Adrenal gland (tissue), 9 donors: ENCODE measurements at regions not wholly inside any gene's neighbourhood (a gene's known extent, or its start where the extent isn't known, plus 50 kb on each side); places are given as distances from the start of the nearest gene placed in this dataset.

Source experiments
- DNase-seq, 7 donors: peaks; one replicate each; pipeline ENCODE4 v3.0.0-alpha.2; 2019 to 2020
- H3K27ac ChIP-seq, 5 donors: fragments of 200-600 bp; sonication (generic) in 4 of 5; 1 replicate in 3 of 5; 2 replicates in 2 of 5; pipeline versions ENCODE4 v1.5.1 to v1.8.0; 2016 to 2020; ENCODE audit warnings: mild to moderate bottlenecking in 1 of 5
- H3K27me3 ChIP-seq: fragments of 200-600 bp; 2 replicates; pipeline ENCODE4 v1.8.0; 2021
- H3K36me3 ChIP-seq, 2 donors: fragments of 200-600 bp; replicated peaks in 1 of 2; 1 replicate in 1 of 2; 2 replicates in 1 of 2; pipeline versions ENCODE4 v1.5.1 to v1.8.0; 2018 to 2022
- H3K4me1 ChIP-seq, 2 donors: fragments of 200-600 bp; replicated peaks in 1 of 2; 1 replicate in 1 of 2; 2 replicates in 1 of 2; pipeline versions ENCODE4 v1.5.1 to v1.8.0; 2018 to 2021
- H3K4me3 ChIP-seq, 4 donors: fragments of 200-600 bp; sonication (generic) in 3 of 4; one replicate each; pipeline ENCODE4 v1.5.1; 2016 to 2018
- H3K9me3 ChIP-seq, 3 donors: fragments of 200-600 bp; sonication (generic) in 1 of 3; replicated peaks in 1 of 3; 1 replicate in 2 of 3; 2 replicates in 1 of 3; pipeline versions ENCODE4 v1.5.1 to v1.8.0; 2016 to 2021
- CTCF ChIP-seq, 6 experiments: fragments of 450-650 bp in 4 of 6; fragments of 200-600 bp in 2 of 6; sonication (generic) in 1 of 6; IDR thresholded peaks; 1 replicate in 5 of 6; 2 replicates in 1 of 6; pipeline versions ENCODE4 v1.5.1 to v1.8.0; 2016 to 2021; ENCODE audit warnings: antibody characterized with exemption in 6 of 6, mild to moderate bottlenecking in 2 of 6, moderate library complexity in 1 of 6
- POLR2A ChIP-seq, 2 donors: fragments of 450-650 bp; IDR thresholded peaks; one replicate each; pipeline ENCODE4 v1.6.1; 2017; ENCODE audit warnings: antibody characterized with exemption in 2 of 2, mild to moderate bottlenecking in 2 of 2, moderate library complexity in 1 of 2
- WGBS, 4 donors: extraction: QIAGEN DNeasy Blood & Tissue Kit in 2 of 4; methylation state at CpG; one replicate each; pipeline versions ENCODE4 v1.1.5 to v1.1.7; 2013 to 2017; 5-methylcytosine and 5-hydroxymethylcytosine counted together
- intact Hi-C, 2 donors: fragments of 100-400 bp; cut with DNase I; formaldehyde crosslinking; loops; one replicate each; pipeline versions ENCODE4 v1.14.1 to v1.15.0; 2022 to 2023
- donor health status: healthy with polysubstance abuse.
- donor health status: Bipolar disorder and iron deficiency.
- donor health status: DM: yes; HTN: yes; CAD: no.
- donor health status: DM: no; HTN: no; CAD: no.
- donor health status: DM: no; HTN: no; CAD: no.

GRCh38 chr2:82599021-82599420 lies 1860.1 kb downstream of the SUCLG1 start:
- Histone ChIP-seq H3K4me3 (no peak overlapping the region), H3K9me3 (no peaks in the 10 kb centered on the region), H3K4me1 (no peaks in the 10 kb centered on the region), H3K27me3 (no peaks in the 10 kb centered on the region), H3K36me3 (no peaks in the 10 kb centered on the region), H3K27ac (no peak overlapping the region)
- DNase-seq = no peak
- TF ChIP-seq POLR2A (IDR thresholded peaks at IDR 0.05) (no peak), CTCF (IDR thresholded peaks at IDR 0.05) (no peak)
- intact Hi-C loops = no loop called here

GRCh38 chr2:82596581-82596980 lies 1862.5 kb downstream of the SUCLG1 start:
- Histone ChIP-seq H3K27ac (no peak overlapping the region), H3K4me1 (no peaks in the 10 kb centered on the region), H3K27me3 (no peaks in the 10 kb centered on the region), H3K36me3 (no peaks in the 10 kb centered on the region), H3K4me3 (no peak overlapping the region), H3K9me3 (no peaks in the 10 kb centered on the region)
- no peak for TF ChIP-seq CTCF (IDR thresholded peaks at IDR 0.05)
- TF ChIP-seq POLR2A (IDR thresholded peaks at IDR 0.05) = no peak
- WGBS, 4 donors = 67 to 84% (median 76%) methylated on average over 1 of the region's 1 CpG
- no peak for DNase-seq
- intact Hi-C loops = no loop called here

DNA sequence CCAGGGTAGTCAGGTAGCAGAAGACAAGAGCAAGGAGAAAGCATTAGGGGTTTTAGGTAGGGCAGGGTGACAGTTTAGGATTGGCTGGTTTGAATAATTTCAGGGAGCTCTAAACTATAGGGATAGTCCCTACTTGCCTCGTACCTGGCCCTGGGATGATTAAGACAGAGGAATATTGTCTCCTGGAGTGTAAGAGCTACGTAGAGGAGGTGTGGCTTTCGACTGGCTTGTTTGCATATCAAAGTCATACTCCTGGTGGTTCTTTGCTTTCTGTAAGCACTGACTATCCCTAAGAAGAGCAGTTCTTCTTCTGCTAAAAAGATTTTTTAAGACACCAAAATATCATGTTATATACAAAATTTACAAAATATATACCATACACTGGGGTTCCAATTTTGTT lies 1867.4 kb downstream of the SUCLG1 start:
- Histone ChIP-seq H3K27ac (no peak overlapping the region), H3K36me3 (no peaks in the 10 kb centered on the region), H3K4me3 (no peak overlapping the region), H3K9me3 (no peaks in the 10 kb centered on the region), H3K4me1 (no peaks in the 10 kb centered on the region), H3K27me3 (no peaks in the 10 kb centered on the region)
- DNase-seq = no peak
- intact Hi-C loops = no loop called here
- TF ChIP-seq POLR2A (IDR thresholded peaks at IDR 0.05) = no peak
- TF ChIP-seq CTCF (IDR thresholded peaks at IDR 0.05) = no peak
- 51 to 63% (median 60%) methylated on average over 3 of the region's 3 CpGs for WGBS, 4 donors

DNA sequence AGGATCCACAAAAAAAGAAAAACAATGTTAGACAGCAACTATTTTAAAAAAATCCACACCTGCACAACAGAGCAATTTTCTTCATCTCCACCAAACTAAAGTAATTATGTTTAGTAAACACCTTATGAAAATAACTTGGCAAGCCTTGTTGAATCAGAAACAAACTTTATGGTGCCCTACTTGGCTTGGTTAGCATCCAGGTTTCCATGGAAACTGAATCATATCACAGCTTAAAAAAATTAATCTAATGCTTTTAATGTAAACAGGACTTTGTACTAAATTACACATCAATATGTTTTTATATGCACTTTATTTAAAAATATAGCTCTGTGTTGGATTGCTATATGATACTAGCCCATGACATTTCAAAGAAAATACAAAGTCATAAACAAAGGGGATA lies 1882.4 kb downstream of the SUCLG1 start:
- no peak overlapping the region for H3K27ac ChIP-seq
- no peaks in the 10 kb centered on the region for H3K4me1 ChIP-seq

More for the DNA sequence above, 1882.4 kb downstream of the SUCLG1 start:
- H3K36me3 ChIP-seq = no peaks in the 10 kb centered on the region
- no peak overlapping the region for H3K4me3 ChIP-seq
- no peaks in the 10 kb centered on the region for H3K27me3 ChIP-seq
- H3K9me3 ChIP-seq = no peaks in the 10 kb centered on the region
- no peak for TF ChIP-seq CTCF (IDR thresholded peaks at IDR 0.05)
- intact Hi-C loops = no loop called here
- DNase-seq = no peak
